HL-60 (cell line): ENCODE measurements at regions not wholly inside any gene's neighbourhood (a gene's known extent, or its start where the extent isn't known, plus 50 kb on each side); places are given as distances from the start of the nearest gene placed in this dataset.
"Not testable (repeated sequence)": the region's sequence is repeated elsewhere in the genome, so short reads cannot be mapped to it uniquely, and the experiment has no call there.

Experiments
- GABPA ChIP-seq: IDR thresholded peaks from 2 replicates; pipeline ENCODE4 v1.6.1; 2012; ENCODE audit warnings: low read depth
- POLR2AphosphoS5 ChIP-seq: IDR thresholded peaks from 2 replicates; pipeline ENCODE4 v1.6.1; 2012; ENCODE audit warnings: low read depth
- REST ChIP-seq: IDR thresholded peaks from 2 replicates; pipeline ENCODE4 v1.6.1; 2012; ENCODE audit warnings: low read depth; ENCODE audit not compliant: insufficient replicate concordance
- SPI1 ChIP-seq: IDR thresholded peaks from 2 replicates; pipeline ENCODE4 v1.6.1; 2012; ENCODE audit warnings: low read depth, mild to moderate bottlenecking, borderline replicate concordance
- TF ChIP-seq, protein P1 (sequence below): IDR thresholded peaks from one replicate; pipeline ENCODE4 v1.5.1; 2011; ENCODE audit warnings: low read length, control low read depth, inconsistent platforms; ENCODE audit not compliant: insufficient read depth

GRCh38 chrX:817147-817546, 186.6 kb downstream of the SHOX start:
- TF ChIP-seq POLR2AphosphoS5, REST, GABPA, SPI1: not testable (repeated sequence)
- TF ChIP-seq, protein P1, sequence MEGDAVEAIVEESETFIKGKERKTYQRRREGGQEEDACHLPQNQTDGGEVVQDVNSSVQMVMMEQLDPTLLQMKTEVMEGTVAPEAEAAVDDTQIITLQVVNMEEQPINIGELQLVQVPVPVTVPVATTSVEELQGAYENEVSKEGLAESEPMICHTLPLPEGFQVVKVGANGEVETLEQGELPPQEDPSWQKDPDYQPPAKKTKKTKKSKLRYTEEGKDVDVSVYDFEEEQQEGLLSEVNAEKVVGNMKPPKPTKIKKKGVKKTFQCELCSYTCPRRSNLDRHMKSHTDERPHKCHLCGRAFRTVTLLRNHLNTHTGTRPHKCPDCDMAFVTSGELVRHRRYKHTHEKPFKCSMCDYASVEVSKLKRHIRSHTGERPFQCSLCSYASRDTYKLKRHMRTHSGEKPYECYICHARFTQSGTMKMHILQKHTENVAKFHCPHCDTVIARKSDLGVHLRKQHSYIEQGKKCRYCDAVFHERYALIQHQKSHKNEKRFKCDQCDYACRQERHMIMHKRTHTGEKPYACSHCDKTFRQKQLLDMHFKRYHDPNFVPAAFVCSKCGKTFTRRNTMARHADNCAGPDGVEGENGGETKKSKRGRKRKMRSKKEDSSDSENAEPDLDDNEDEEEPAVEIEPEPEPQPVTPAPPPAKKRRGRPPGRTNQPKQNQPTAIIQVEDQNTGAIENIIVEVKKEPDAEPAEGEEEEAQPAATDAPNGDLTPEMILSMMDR: not testable (repeated sequence)
